ENCODE measurements at regions not wholly inside any gene's neighbourhood (a gene's known extent, or its start where the extent isn't known, plus 50 kb on each side); places are given as distances from the start of the nearest gene placed in this dataset.
"Not testable (repeated sequence)": the region's sequence is repeated elsewhere in the genome, so short reads cannot be mapped to it uniquely, and the experiment has no call there.

DNA sequence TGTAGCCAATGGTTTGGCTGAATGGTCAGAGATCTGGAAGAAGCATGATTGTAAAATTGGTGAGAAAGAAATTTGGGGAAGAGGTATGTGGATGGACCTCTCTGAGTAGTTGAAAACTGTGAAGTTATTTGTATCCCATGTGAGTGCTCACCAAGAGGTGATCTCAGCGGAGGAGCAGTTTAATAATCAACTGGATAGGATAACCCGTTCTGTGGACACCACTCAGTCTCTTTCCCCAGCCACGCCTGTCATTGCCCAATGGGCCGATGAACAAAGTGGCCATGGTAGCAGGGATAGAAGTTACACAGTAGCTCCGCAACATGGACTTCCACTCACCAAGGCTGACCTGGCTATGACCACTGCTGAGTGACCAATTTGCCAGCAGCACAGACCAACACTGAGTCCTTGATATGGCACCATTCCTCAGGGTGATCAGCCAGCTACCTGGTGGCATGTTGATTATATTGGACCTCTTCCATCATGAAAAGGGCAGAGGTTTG is 257.4 kb upstream of the ATXN7L3B start:
- TF ChIP-seq, protein P1, sequence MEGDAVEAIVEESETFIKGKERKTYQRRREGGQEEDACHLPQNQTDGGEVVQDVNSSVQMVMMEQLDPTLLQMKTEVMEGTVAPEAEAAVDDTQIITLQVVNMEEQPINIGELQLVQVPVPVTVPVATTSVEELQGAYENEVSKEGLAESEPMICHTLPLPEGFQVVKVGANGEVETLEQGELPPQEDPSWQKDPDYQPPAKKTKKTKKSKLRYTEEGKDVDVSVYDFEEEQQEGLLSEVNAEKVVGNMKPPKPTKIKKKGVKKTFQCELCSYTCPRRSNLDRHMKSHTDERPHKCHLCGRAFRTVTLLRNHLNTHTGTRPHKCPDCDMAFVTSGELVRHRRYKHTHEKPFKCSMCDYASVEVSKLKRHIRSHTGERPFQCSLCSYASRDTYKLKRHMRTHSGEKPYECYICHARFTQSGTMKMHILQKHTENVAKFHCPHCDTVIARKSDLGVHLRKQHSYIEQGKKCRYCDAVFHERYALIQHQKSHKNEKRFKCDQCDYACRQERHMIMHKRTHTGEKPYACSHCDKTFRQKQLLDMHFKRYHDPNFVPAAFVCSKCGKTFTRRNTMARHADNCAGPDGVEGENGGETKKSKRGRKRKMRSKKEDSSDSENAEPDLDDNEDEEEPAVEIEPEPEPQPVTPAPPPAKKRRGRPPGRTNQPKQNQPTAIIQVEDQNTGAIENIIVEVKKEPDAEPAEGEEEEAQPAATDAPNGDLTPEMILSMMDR (conservative IDR thresholded peaks at IDR 0.05; ENCODE audit: low read depth, low read length), result no peak
- no peak overlapping the region for H3K4me3 ChIP-seq (ENCODE audit: low read length)
- no peak for DNase-seq (ENCODE audit: low read depth)

- not testable (repeated sequence) for H3K4me3 ChIP-seq (ENCODE audit: low read length); DNase-seq (ENCODE audit: low read depth)
Observed at GRCh38 chr12:74281401-74282180, 256.0 kb upstream of the ATXN7L3B start.

DNA sequence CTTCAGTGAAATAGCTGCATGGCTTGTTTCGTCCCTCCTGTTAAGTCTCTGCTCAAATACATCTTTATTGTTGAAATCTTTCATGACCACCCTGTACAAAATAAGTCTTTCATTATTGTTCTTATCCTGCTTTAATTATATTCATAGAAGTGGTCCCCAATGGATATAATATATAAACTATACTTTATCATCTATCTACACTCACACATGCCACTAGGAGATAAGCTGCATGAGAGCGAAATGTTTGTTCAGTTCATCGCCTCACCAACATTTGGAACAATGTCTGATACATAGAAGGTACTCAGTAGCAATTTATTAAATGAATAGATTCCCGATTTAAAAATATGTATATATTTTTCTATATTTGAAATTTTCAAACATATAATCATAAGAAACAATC is 254.0 kb upstream of the ATXN7L3B start:
- no peak overlapping the region for H3K4me3 ChIP-seq (ENCODE audit: low read length)
- DNase-seq (ENCODE audit: low read depth), result no peak
- TF ChIP-seq, protein P1 (conservative IDR thresholded peaks at IDR 0.05; ENCODE audit: low read depth, low read length), result no peak

DNA sequence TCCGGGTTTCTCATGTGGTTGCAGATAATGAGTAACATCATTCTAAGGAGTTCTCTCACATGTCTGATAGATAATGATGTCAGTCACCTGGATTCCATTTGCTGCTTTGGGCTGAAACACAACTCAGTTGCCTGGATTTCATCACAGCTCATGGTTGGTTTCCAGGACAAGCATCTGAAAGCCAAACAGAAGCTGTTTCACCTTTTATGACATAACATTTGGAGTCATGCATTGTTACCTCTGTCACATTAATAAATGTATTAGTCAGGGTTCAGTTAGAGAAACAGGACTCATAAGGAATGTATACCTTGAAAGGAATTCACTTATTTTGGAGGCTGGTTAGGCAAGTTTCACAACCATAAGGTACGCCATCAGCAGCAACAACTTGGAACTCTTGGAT is 251.9 kb upstream of the ATXN7L3B start:
- DNase-seq (ENCODE audit: low read depth), result no peak
- TF ChIP-seq, protein P1 (conservative IDR thresholded peaks at IDR 0.05; ENCODE audit: low read depth, low read length), result no peak
- no peak overlapping the region for H3K4me3 ChIP-seq (ENCODE audit: low read length)

DNA sequence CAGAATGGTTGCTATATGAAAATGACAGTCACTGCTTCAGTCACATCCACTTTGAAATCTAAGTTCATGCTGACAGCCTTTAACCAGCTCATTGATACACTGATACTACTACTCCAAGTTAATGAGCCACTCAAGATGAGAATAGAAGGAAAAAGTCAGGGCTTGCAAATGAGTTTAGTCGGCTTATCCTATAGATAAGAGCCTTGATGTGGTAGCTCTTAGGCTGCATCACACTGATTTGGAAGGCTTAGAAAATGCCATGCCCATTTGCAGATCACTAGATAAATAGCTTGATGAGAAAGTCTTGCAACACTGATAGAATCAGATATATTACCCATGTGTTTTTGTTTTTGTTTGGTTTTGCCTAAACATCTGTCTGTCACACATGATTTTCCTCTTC is 251.4 kb upstream of the ATXN7L3B start:
- TF ChIP-seq, protein P1 (conservative IDR thresholded peaks at IDR 0.05; ENCODE audit: low read depth, low read length), result no peak
- DNase-seq (ENCODE audit: low read depth), result no peak
- no peak overlapping the region for H3K4me3 ChIP-seq (ENCODE audit: low read length)

GRCh38 chr12:74292351-74293194 is 245.1 kb upstream of the ATXN7L3B start:
- no peak for DNase-seq (ENCODE audit: low read depth)
- TF ChIP-seq, protein P1 (conservative IDR thresholded peaks at IDR 0.05; ENCODE audit: low read depth, low read length), result no peak
- H3K4me3 ChIP-seq (ENCODE audit: low read length), result no peak overlapping the region

DNA sequence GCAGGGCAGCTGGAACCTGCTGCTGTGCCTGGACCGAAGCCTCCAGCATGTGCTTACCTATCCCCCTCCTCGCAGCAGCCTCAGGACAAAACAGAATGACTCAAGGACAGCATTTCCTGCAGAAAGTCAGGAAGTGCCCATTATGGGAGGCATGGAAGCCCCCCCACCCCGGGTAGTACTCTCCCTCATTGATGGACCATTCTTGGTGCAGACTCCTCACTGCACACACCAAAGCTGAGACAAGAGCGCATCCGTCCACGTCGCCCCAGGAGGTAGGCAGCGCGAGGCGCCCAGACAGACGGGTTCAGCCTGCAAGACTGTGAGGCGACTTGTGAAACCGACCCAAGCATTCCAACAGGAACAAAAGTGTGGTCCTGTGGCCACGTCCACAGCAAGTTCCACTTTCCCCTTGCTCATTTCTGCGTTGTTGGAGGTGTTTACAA is 243.9 kb upstream of the ATXN7L3B start:
- no peak overlapping the region for H3K4me3 ChIP-seq (ENCODE audit: low read length)
- TF ChIP-seq, protein P1 (conservative IDR thresholded peaks at IDR 0.05; ENCODE audit: low read depth, low read length), result no peak
- no peak for DNase-seq (ENCODE audit: low read depth)

Data from retinal pigment epithelial cell (primary cell).